ENCODE measurements at regions not wholly inside any gene's neighbourhood (a gene's known extent, or its start where the extent isn't known, plus 50 kb on each side); places are given as distances from the start of the nearest gene placed in this dataset.

- no peaks in the 10 kb centered on the region for H4K20me1 ChIP-seq
- no peak for TF ChIP-seq Cebpa-rat (IDR thresholded peaks at IDR 0.05)
- H3K4me3 ChIP-seq: no peak overlapping the region
Observed at GRCh38 chr4:189237340-189237739, 703.3 kb upstream of the FRG1 start.

GRCh38 chr4:189255636-189256035 is 685.0 kb upstream of the FRG1 start:
- no peak for TF ChIP-seq Cebpa-rat (IDR thresholded peaks at IDR 0.05)
- no peaks in the 10 kb centered on the region for H4K20me1 ChIP-seq
- H3K27me3 ChIP-seq: no peaks in the 10 kb centered on the region
- no peak overlapping the region for H3K9ac ChIP-seq
- no peak overlapping the region for H3K4me3 ChIP-seq
- H3K27ac ChIP-seq: no peak overlapping the region
- no peak overlapping the region for H3K4me2 ChIP-seq
- H3K4me1 ChIP-seq: no peaks in the 10 kb centered on the region
- no peaks in the 10 kb centered on the region for H3K36me3 ChIP-seq
- H3K9me3 ChIP-seq: peaks cover 10% of the 10 kb centered on the region; the same call in 1 of the 2 replicates

More at GRCh38 chr4:189237340-189237739, 703.3 kb upstream of the FRG1 start:
- Histone ChIP-seq H3K27me3 (no peaks in the 10 kb centered on the region), H3K9me3 (peaks cover 27% of the 10 kb centered on the region), H3K4me2 (no peak overlapping the region), H3K9ac (no peak overlapping the region), H3K27ac (no peak overlapping the region), H3K36me3 (no peaks in the 10 kb centered on the region), H3K4me1 (no peaks in the 10 kb centered on the region)

DNA sequence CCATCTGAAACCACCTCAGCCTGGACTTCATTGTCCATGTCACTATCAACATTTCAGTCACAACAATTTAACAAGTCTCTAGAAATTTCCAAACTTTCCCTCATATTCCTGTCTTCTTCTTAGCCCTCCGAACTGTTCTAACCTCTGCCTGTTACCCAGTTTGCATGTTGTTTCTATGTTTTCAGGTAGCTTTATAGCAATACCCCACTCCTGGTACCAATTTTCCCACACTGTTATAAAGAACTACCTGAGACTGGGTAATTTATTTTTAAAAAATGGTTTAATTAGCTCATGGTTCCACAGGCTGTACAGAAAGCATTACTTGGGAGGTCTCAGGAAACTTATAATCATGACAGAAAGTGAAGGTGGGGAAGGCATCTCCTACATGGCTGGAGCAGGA is 679.2 kb upstream of the FRG1 start:
- no peaks in the 10 kb centered on the region for H3K27me3 ChIP-seq
- no peak overlapping the region for H3K4me2 ChIP-seq
- H3K4me3 ChIP-seq: no peak overlapping the region
- H3K4me1 ChIP-seq: no peaks in the 10 kb centered on the region
- H3K9me3 ChIP-seq: 0 out of 2 replicates have a peak, but pooled peaks cover 4% of the 10 kb centered on the region
- no peaks in the 10 kb centered on the region for H4K20me1 ChIP-seq
- no peak overlapping the region for H3K27ac ChIP-seq
- TF ChIP-seq Cebpa-rat (IDR thresholded peaks at IDR 0.05): no peak
- H3K36me3 ChIP-seq: no peaks in the 10 kb centered on the region
- no peak overlapping the region for H3K9ac ChIP-seq

- H3K27me3 ChIP-seq: no peaks in the 10 kb centered on the region
- TF ChIP-seq Cebpa-rat (IDR thresholded peaks at IDR 0.05): no peak
Observed at GRCh38 chr4:189265515-189265914, 675.2 kb upstream of the FRG1 start.

DNA sequence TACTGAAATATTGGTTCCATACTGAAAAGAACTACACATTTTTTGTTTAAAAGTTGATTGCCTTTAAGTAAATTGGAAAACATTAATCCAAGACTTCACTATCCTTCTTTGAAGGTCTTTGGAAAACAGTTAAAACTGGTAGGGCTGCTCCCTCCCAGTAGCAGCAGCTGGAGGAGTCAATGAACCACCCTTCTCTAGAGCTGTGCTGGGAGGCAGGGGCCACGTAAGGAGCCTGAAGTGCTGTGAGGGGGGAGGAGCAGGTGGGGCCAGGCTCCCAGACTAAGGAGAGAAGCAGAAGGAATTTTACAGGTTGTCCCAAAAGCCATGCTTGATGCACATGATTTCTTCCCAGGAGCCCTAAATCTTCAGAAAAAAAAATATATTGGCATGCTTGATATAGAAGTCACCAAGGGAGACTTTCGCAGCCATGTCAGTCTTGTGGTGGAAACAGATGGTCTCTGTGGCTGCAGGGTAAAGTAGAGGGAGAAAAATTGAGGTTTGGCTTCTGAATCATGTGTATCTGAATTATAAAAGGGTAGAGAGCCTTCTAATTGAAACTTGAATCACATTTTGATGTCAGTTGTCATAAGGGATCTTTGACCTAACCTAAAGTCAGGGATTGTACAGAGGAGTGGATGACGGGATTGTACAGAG is 673.2 kb upstream of the FRG1 start:
- Histone ChIP-seq H4K20me1 (no peaks in the 10 kb centered on the region), H3K36me3 (no peaks in the 10 kb centered on the region), H3K27me3 (no peaks in the 10 kb centered on the region), H3K4me2 (no peak overlapping the region), H3K4me3 (no peak overlapping the region), H3K9ac (no peak overlapping the region), H3K27ac (no peak overlapping the region), H3K4me1 (no peaks in the 10 kb centered on the region), H3K9me3 (no peaks in the 10 kb centered on the region)
- TF ChIP-seq Cebpa-rat (IDR thresholded peaks at IDR 0.05): no peak

More at GRCh38 chr4:189265515-189265914, 675.2 kb upstream of the FRG1 start:
- Histone ChIP-seq H3K4me3 (no peak overlapping the region), H4K20me1 (no peaks in the 10 kb centered on the region), H3K27ac (no peak overlapping the region), H3K4me1 (no peaks in the 10 kb centered on the region), H3K4me2 (no peak overlapping the region), H3K9me3 (0 out of 2 replicates have a peak, but pooled peaks cover 4% of the 10 kb centered on the region), H3K36me3 (no peaks in the 10 kb centered on the region), H3K9ac (no peak overlapping the region)

- H4K20me1 ChIP-seq: no peaks in the 10 kb centered on the region
- H3K9ac ChIP-seq: no peak overlapping the region
- H3K36me3 ChIP-seq: no peaks in the 10 kb centered on the region
- H3K27ac ChIP-seq: no peak overlapping the region
- no peaks in the 10 kb centered on the region for H3K27me3 ChIP-seq
- no peak overlapping the region for H3K4me3 ChIP-seq
- no peak overlapping the region for H3K4me2 ChIP-seq
- H3K9me3 ChIP-seq: no peaks in the 10 kb centered on the region
- TF ChIP-seq Cebpa-rat (IDR thresholded peaks at IDR 0.05): no peak
- H3K4me1 ChIP-seq: no peaks in the 10 kb centered on the region
Observed at GRCh38 chr4:189278597-189279165, 662.0 kb upstream of the FRG1 start.

- no peaks in the 10 kb centered on the region for H3K4me1 ChIP-seq
- no peak overlapping the region for H3K4me3 ChIP-seq
- no peak overlapping the region for H3K4me2 ChIP-seq
- TF ChIP-seq Cebpa-rat (IDR thresholded peaks at IDR 0.05): no peak
- H4K20me1 ChIP-seq: no peaks in the 10 kb centered on the region
- H3K9me3 ChIP-seq: no peaks in the 10 kb centered on the region
- H3K27me3 ChIP-seq: no peaks in the 10 kb centered on the region
- H3K27ac ChIP-seq: no peak overlapping the region
- H3K9ac ChIP-seq: no peak overlapping the region
- H3K36me3 ChIP-seq: no peaks in the 10 kb centered on the region
Observed at GRCh38 chr4:189279188-189279587, 661.5 kb upstream of the FRG1 start.

DNA sequence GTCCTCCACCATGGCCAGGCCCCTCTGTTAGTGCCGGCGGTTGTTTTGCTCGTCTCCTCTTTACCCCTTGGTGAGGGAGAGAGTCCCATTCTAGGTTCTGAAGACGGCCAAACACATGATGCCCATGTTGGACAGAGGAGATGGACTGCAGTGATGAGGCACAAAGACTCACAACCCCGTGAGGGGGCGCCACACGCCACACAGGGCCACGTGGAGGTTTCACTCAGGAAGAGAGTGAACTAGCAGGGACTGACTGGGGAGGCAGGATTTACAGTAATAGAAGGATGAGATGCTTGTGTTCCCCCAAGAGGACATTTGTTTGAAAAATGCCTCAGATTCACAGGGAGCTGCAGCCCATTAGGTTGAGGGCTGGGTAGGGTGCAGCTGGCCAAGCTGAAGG is 655.3 kb upstream of the FRG1 start:
- no peaks in the 10 kb centered on the region for H3K4me1 ChIP-seq
- H3K27ac ChIP-seq: no peak overlapping the region
- H3K27me3 ChIP-seq: no peaks in the 10 kb centered on the region
- H3K9ac ChIP-seq: no peak overlapping the region
- no peaks in the 10 kb centered on the region for H4K20me1 ChIP-seq
- H3K36me3 ChIP-seq: no peaks in the 10 kb centered on the region
- H3K9me3 ChIP-seq: no peaks in the 10 kb centered on the region
- H3K4me3 ChIP-seq: no peak overlapping the region
- no peak overlapping the region for H3K4me2 ChIP-seq
- TF ChIP-seq Cebpa-rat (IDR thresholded peaks at IDR 0.05): no peak

- Histone ChIP-seq H3K27ac (no peak overlapping the region), H3K9ac (no peak overlapping the region), H4K20me1 (no peaks in the 10 kb centered on the region), H3K27me3 (no peaks in the 10 kb centered on the region), H3K9me3 (no peaks in the 10 kb centered on the region), H3K4me1 (no peaks in the 10 kb centered on the region), H3K4me2 (no peak overlapping the region), H3K36me3 (no peaks in the 10 kb centered on the region), H3K4me3 (no peak overlapping the region)
- no peak for TF ChIP-seq Cebpa-rat (IDR thresholded peaks at IDR 0.05)
Observed at GRCh38 chr4:189291939-189292338, 648.7 kb upstream of the FRG1 start.

- no peak overlapping the region for H3K4me3 ChIP-seq
- no peaks in the 10 kb centered on the region for H3K9me3 ChIP-seq
- TF ChIP-seq Cebpa-rat (IDR thresholded peaks at IDR 0.05): no peak
- no peaks in the 10 kb centered on the region for H3K36me3 ChIP-seq
- no peak overlapping the region for H3K4me2 ChIP-seq
- no peaks in the 10 kb centered on the region for H3K4me1 ChIP-seq
- no peak overlapping the region for H3K9ac ChIP-seq
- H4K20me1 ChIP-seq: no peaks in the 10 kb centered on the region
- H3K27ac ChIP-seq: no peak overlapping the region
- H3K27me3 ChIP-seq: no peaks in the 10 kb centered on the region
Observed at GRCh38 chr4:189293459-189293858, 647.2 kb upstream of the FRG1 start.
